Astrocyte (in vitro differentiated cells and primary cell): ENCODE measurements at regions not wholly inside any gene's neighbourhood (a gene's known extent, or its start where the extent isn't known, plus 50 kb on each side); places are given as distances from the start of the nearest gene placed in this dataset.

Experiments
- DNase-seq: peaks from one replicate; pipeline ENCODE4 v3.0.0-alpha.2; 2010; ENCODE audit warnings: low read depth
- FAIRE-seq: peaks from 2 replicates; lab custom pipeline; 2011; peaks lifted over from hg19 to GRCh38; lab: Jason Lieb, UNC
- H2AFZ ChIP-seq: 2 replicates; pipeline ENCODE4 v1.6.0; 2012; ENCODE audit warnings: low read depth, low read length, inconsistent platforms
- H3K27ac ChIP-seq: 2 replicates; pipeline ENCODE4 v1.5.1; 2011; ENCODE audit warnings: low read depth, low read length, inconsistent platforms
- H3K27me3 ChIP-seq: 2 replicates; pipeline ENCODE4 v1.6.0; 2011; ENCODE audit warnings: low read length, inconsistent platforms; ENCODE audit not compliant: insufficient read depth
- H3K36me3 ChIP-seq: 2 replicates; pipeline ENCODE4 v1.5.1; 2011; ENCODE audit warnings: low read length, inconsistent platforms; ENCODE audit not compliant: insufficient read depth
- H3K4me1 ChIP-seq: 2 replicates; pipeline ENCODE4 v1.5.1; 2011; ENCODE audit warnings: low read length, inconsistent platforms; ENCODE audit not compliant: insufficient read depth
- H3K4me2 ChIP-seq: 2 replicates; pipeline ENCODE4 v1.6.0; 2012; ENCODE audit warnings: low read length, inconsistent platforms
- H3K4me3 ChIP-seq: 2 replicates; pipeline ENCODE4 v1.5.1; 2011; ENCODE audit warnings: low read depth, mild to moderate bottlenecking, low read length, inconsistent platforms; ENCODE audit not compliant: insufficient read depth
- H3K79me2 ChIP-seq: 2 replicates; pipeline ENCODE4 v1.6.0; 2012; ENCODE audit warnings: mild to moderate bottlenecking, low read length, inconsistent platforms; ENCODE audit not compliant: insufficient read depth
- H3K9ac ChIP-seq: 2 replicates; pipeline ENCODE4 v1.6.0; 2012; ENCODE audit warnings: mild to moderate bottlenecking, low read length, inconsistent platforms
- H3K9me3 ChIP-seq: 2 replicates; pipeline ENCODE4 v1.5.1; 2012; ENCODE audit warnings: low read depth, mild to moderate bottlenecking, low read length, inconsistent platforms; ENCODE audit not compliant: insufficient read depth
- H4K20me1 ChIP-seq: 2 replicates; pipeline ENCODE4 v1.6.0; 2012; ENCODE audit warnings: low read length, inconsistent platforms; ENCODE audit not compliant: insufficient read depth
- H3K27ac Mint-ChIP-seq: one replicate; pipeline ENCODE4 v1.8.0; 2021; ENCODE audit warnings: mild to moderate bottlenecking, mixed read lengths; ENCODE audit not compliant: unreplicated experiment
- H3K27me3 Mint-ChIP-seq: one replicate; pipeline ENCODE4 v1.8.0; 2021; ENCODE audit warnings: low read depth, mixed read lengths; ENCODE audit not compliant: unreplicated experiment
- H3K36me3 Mint-ChIP-seq: one replicate; pipeline ENCODE4 v1.8.0; 2021; ENCODE audit warnings: low read depth, mixed read lengths; ENCODE audit not compliant: unreplicated experiment
- H3K4me1 Mint-ChIP-seq: one replicate; pipeline ENCODE4 v1.8.0; 2021; ENCODE audit warnings: low read depth, mixed read lengths; ENCODE audit not compliant: unreplicated experiment
- H3K4me3 Mint-ChIP-seq: one replicate; pipeline ENCODE4 v1.8.0; 2021; ENCODE audit warnings: mild to moderate bottlenecking, moderate library complexity, mixed read lengths; ENCODE audit not compliant: unreplicated experiment
- H3K9me3 Mint-ChIP-seq: one replicate; pipeline ENCODE4 v1.8.0; 2021; ENCODE audit warnings: mild to moderate bottlenecking, mixed read lengths; ENCODE audit not compliant: unreplicated experiment
- CTCF ChIP-seq: IDR thresholded peaks from 2 replicates; pipeline ENCODE4 v1.5.1; 2011; ENCODE audit warnings: low read depth, mild to moderate bottlenecking, inconsistent platforms, low read length, moderate library complexity; ENCODE audit not compliant: insufficient read depth
- EZH2 ChIP-seq: IDR thresholded peaks from 2 replicates; pipeline ENCODE4 v1.6.1; 2012; ENCODE audit warnings: mild to moderate bottlenecking, low read length, inconsistent platforms; ENCODE audit not compliant: insufficient read depth

GRCh38 chr5:124650951-124651662 is 95.3 kb downstream of the ZNF608 start:
- TF ChIP-seq EZH2: no peak
- TF ChIP-seq CTCF: no peak
- no peak for FAIRE-seq
- H3K9me3 ChIP-seq: no peaks in the 10 kb centered on the region
- no peaks in the 10 kb centered on the region for H3K27me3 ChIP-seq
- H3K4me2 ChIP-seq: peak overlapping the region; percentile 91
- H3K79me2 ChIP-seq: peaks cover 14% of the 10 kb centered on the region
- Mint-ChIP-seq H3K36me3 (peaks cover 17% of the 10 kb centered on the region), H3K27me3 (no peaks in the 10 kb centered on the region), H3K4me3 (no peak overlapping the region), H3K9me3 (no peaks in the 10 kb centered on the region), H3K4me1 (peaks cover 50% of the 10 kb centered on the region), H3K27ac (peak overlapping the region; percentile 48)
- peak overlapping the region; percentile 66 for H3K4me3 ChIP-seq
- H2AFZ ChIP-seq: no peak overlapping the region
- H3K27ac ChIP-seq: peak overlapping the region; percentile 54
- H4K20me1 ChIP-seq: no peaks in the 10 kb centered on the region
- no peak for DNase-seq
- no peaks in the 10 kb centered on the region for H3K36me3 ChIP-seq
- peaks cover 54% of the 10 kb centered on the region for H3K4me1 ChIP-seq
- H3K9ac ChIP-seq: peak overlapping the region; percentile 78

GRCh38 chr5:124650147-124650561 is 96.3 kb downstream of the ZNF608 start:
- FAIRE-seq (no peak), DNase-seq (no peak)
- H3K9ac ChIP-seq: peak overlapping the region; percentile 41
- H3K27ac ChIP-seq: peak overlapping the region; percentile 64
- H3K4me1 Mint-ChIP-seq: peaks cover 56% of the 10 kb centered on the region
- H3K27me3 Mint-ChIP-seq: no peaks in the 10 kb centered on the region
- H3K27ac Mint-ChIP-seq: no peak overlapping the region
- no peak overlapping the region for H3K4me3 Mint-ChIP-seq
- H3K36me3 ChIP-seq: no peaks in the 10 kb centered on the region
- H3K79me2 ChIP-seq: peaks cover 14% of the 10 kb centered on the region
- H3K36me3 Mint-ChIP-seq: peaks cover 17% of the 10 kb centered on the region
- H2AFZ ChIP-seq: no peak overlapping the region
- TF ChIP-seq EZH2 (no peak), CTCF (no peak)
- no peaks in the 10 kb centered on the region for H3K9me3 ChIP-seq
- peaks cover 45% of the 10 kb centered on the region for H3K4me1 ChIP-seq
- H3K4me2 ChIP-seq: peak overlapping the region; percentile 91
- H3K27me3 ChIP-seq: no peaks in the 10 kb centered on the region
- H3K9me3 Mint-ChIP-seq: no peaks in the 10 kb centered on the region
- peak overlapping the region; percentile 38 for H3K4me3 ChIP-seq
- H4K20me1 ChIP-seq: no peaks in the 10 kb centered on the region

- no peak for TF ChIP-seq CTCF
- TF ChIP-seq EZH2: no peak
- Mint-ChIP-seq H3K4me3 (no peak overlapping the region), H3K4me1 (peaks cover 60% of the 10 kb centered on the region), H3K27me3 (no peaks in the 10 kb centered on the region), H3K36me3 (peaks cover 17% of the 10 kb centered on the region), H3K27ac (peak overlapping the region; percentile 75), H3K9me3 (no peaks in the 10 kb centered on the region)
- FAIRE-seq (peak; percentile 26), DNase-seq (peak; percentile 97)
- no peaks in the 10 kb centered on the region for H3K27me3 ChIP-seq
- peak overlapping the region; percentile 41 for H3K9ac ChIP-seq
- H3K4me3 ChIP-seq: peak overlapping the region; percentile 38
- no peaks in the 10 kb centered on the region for H3K9me3 ChIP-seq
- peak overlapping the region; percentile 64 for H3K27ac ChIP-seq
- no peaks in the 10 kb centered on the region for H3K36me3 ChIP-seq
- peaks cover 14% of the 10 kb centered on the region for H3K79me2 ChIP-seq
- H4K20me1 ChIP-seq: no peaks in the 10 kb centered on the region
- no peak overlapping the region for H2AFZ ChIP-seq
- H3K4me1 ChIP-seq: peaks cover 41% of the 10 kb centered on the region
- H3K4me2 ChIP-seq: peak overlapping the region; percentile 91
These were observed 96.8 kb downstream of the ZNF608 start for GRCh38 chr5:124649491-124650146.
